Left renal cortex interstitium (tissue), 4 donors: ENCODE measurements at regions not wholly inside any gene's neighbourhood (a gene's known extent, or its start where the extent isn't known, plus 50 kb on each side); places are given as distances from the start of the nearest gene placed in this dataset.

Source experiments
- DNase-seq, 4 donors: peaks; one replicate each; pipeline ENCODE4 v3.0.0-alpha.2; 2013; ENCODE audit warnings: low read depth in 4 of 4, low spot score in 2 of 4, missing footprints in 1 of 4

- no peak for DNase-seq
These were observed 209.5 kb upstream of the ALCAM start for GRCh38 chr3:105157067-105157765.

GRCh38 chr3:105157766-105158085 lies 209.0 kb upstream of the ALCAM start:
- no peak for DNase-seq

GRCh38 chr3:105158286-105158685 lies 208.4 kb upstream of the ALCAM start:
- no peak for DNase-seq

- DNase-seq: no peak
These were observed 204.3 kb upstream of the ALCAM start for GRCh38 chr3:105162448-105162847.

GRCh38 chr3:105166893-105167292 lies 199.8 kb upstream of the ALCAM start:
- DNase-seq: no peak

- no peak for DNase-seq
These were observed 196.3 kb upstream of the ALCAM start for GRCh38 chr3:105170423-105170822.

- DNase-seq: no peak
These were observed 192.6 kb upstream of the ALCAM start for GRCh38 chr3:105174017-105174615.

GRCh38 chr3:105177576-105177975 lies 189.1 kb upstream of the ALCAM start:
- DNase-seq: no peak

- no peak for DNase-seq
These were observed 179.4 kb upstream of the ALCAM start for GRCh38 chr3:105187344-105187743.

GRCh38 chr3:105195260-105195659 lies 171.4 kb upstream of the ALCAM start:
- DNase-seq: no peak

GRCh38 chr3:105197863-105198262 lies 168.8 kb upstream of the ALCAM start:
- DNase-seq: no peak

- no peak for DNase-seq
These were observed 167.5 kb upstream of the ALCAM start for GRCh38 chr3:105199217-105199616.

GRCh38 chr3:105210141-105210540 lies 156.6 kb upstream of the ALCAM start:
- no peak for DNase-seq

- DNase-seq: no peak
These were observed 152.1 kb upstream of the ALCAM start for GRCh38 chr3:105214590-105214989.

GRCh38 chr3:105222568-105223093 lies 144.1 kb upstream of the ALCAM start:
- DNase-seq: no peak

- DNase-seq: no peak
These were observed 142.9 kb upstream of the ALCAM start for GRCh38 chr3:105223815-105224214.

GRCh38 chr3:105228696-105229095 lies 138.0 kb upstream of the ALCAM start:
- no peak for DNase-seq

- DNase-seq: no peak
These were observed 134.2 kb upstream of the ALCAM start for GRCh38 chr3:105232553-105232952.

- DNase-seq: no peak
These were observed 133.7 kb upstream of the ALCAM start for GRCh38 chr3:105233010-105233409.

- DNase-seq: no peak
These were observed 131.5 kb upstream of the ALCAM start for GRCh38 chr3:105235221-105235620.

GRCh38 chr3:105235785-105236184 lies 130.9 kb upstream of the ALCAM start:
- DNase-seq: no peak

GRCh38 chr3:105238367-105238766 lies 128.3 kb upstream of the ALCAM start:
- no peak for DNase-seq

GRCh38 chr3:105243076-105243475 lies 123.6 kb upstream of the ALCAM start:
- DNase-seq: no peak
